ENCODE measurements at regions not wholly inside any gene's neighbourhood (a gene's known extent, or its start where the extent isn't known, plus 50 kb on each side); places are given as distances from the start of the nearest gene placed in this dataset.

GRCh38 chr2:173584676-173585458 lies 230.2 kb downstream of the CDCA7 start:
- TF ChIP-seq POLR2A (IDR thresholded peaks at IDR 0.05; ENCODE audit: low read length) (no peak), HDAC2 (IDR thresholded peaks at IDR 0.05) (no peak), MAZ (IDR thresholded peaks at IDR 0.05; ENCODE audit: borderline replicate concordance, low read depth, low read length) (no peak), PHF8 (IDR thresholded peaks at IDR 0.05; ENCODE audit: borderline replicate concordance, low read depth) (no peak), USF2 (IDR thresholded peaks at IDR 0.05) (no peak), EP300 (IDR thresholded peaks at IDR 0.05) (no peak), KDM1A (IDR thresholded peaks at IDR 0.05; ENCODE audit: low read depth) (no peak), MAFK (IDR thresholded peaks at IDR 0.05; ENCODE audit: partially characterized antibody) (no peak), CBX2 (IDR thresholded peaks at IDR 0.05; ENCODE audit: borderline replicate concordance, low read depth) (no peak), CTCF (IDR thresholded peaks at IDR 0.05) (no peak), RAD21 (conservative IDR thresholded peaks at IDR 0.05 in 1 of 2, IDR thresholded peaks at IDR 0.05 in 1 of 2) (no peak), E2F6 (IDR thresholded peaks at IDR 0.05; ENCODE audit: borderline replicate concordance, low read depth) (no peak), MAX (IDR thresholded peaks at IDR 0.05) (no peak), MYC (IDR thresholded peaks at IDR 0.05; ENCODE audit: borderline replicate concordance, low read length) (no peak)

All from A549 (cell line).